GM21737 (cell line): ENCODE measurements at regions not wholly inside any gene's neighbourhood (a gene's known extent, or its start where the extent isn't known, plus 50 kb on each side); places are given as distances from the start of the nearest gene placed in this dataset.

ENCODE experiments used
- ATAC-seq: cut with Tn5 transposase; IDR thresholded peaks from one replicate; pipeline ENCODE4 v1.9.1; 2021; ENCODE audit warnings: mild to moderate bottlenecking, moderate library complexity; ENCODE audit not compliant: unreplicated experiment

GRCh38 chr2:37471104-37471503, 126.7 kb downstream of the QPCT start:
- ATAC-seq, result no peak

- ATAC-seq, result no peak
Observed at GRCh38 chr2:37471994-37472393, 127.6 kb downstream of the QPCT start.

- ATAC-seq, result no peak
Observed at GRCh38 chr2:37472959-37473358, 128.5 kb downstream of the QPCT start.

- ATAC-seq, result no peak
Observed at GRCh38 chr2:37476411-37476810, 132.0 kb downstream of the QPCT start.

- ATAC-seq, result no peak
Observed at GRCh38 chr2:37477921-37478320, 133.5 kb downstream of the QPCT start.

- no peak for ATAC-seq
Observed at GRCh38 chr2:37481244-37481643, 136.8 kb downstream of the QPCT start.

- no peak for ATAC-seq
Observed at GRCh38 chr2:37489041-37489456, 144.6 kb downstream of the QPCT start.

GRCh38 chr2:37489536-37489935, 145.1 kb downstream of the QPCT start:
- ATAC-seq, result no peak

- ATAC-seq, result no peak
Observed at GRCh38 chr2:37493425-37493824, 149.0 kb downstream of the QPCT start.

- ATAC-seq, result no peak
Observed at GRCh38 chr2:37499113-37499512, 154.7 kb downstream of the QPCT start.

- ATAC-seq, result no peak
Observed at GRCh38 chr2:37500031-37500430, 155.6 kb downstream of the QPCT start.

GRCh38 chr2:37501113-37501512, 156.7 kb downstream of the QPCT start:
- ATAC-seq, result no peak

- no peak for ATAC-seq
Observed at GRCh38 chr2:37506407-37507050, 162.1 kb downstream of the QPCT start.

- no peak for ATAC-seq
Observed at GRCh38 chr2:37507051-37507410, 162.6 kb downstream of the QPCT start.

GRCh38 chr2:37507703-37508102, 163.3 kb downstream of the QPCT start:
- ATAC-seq, result no peak

- ATAC-seq, result no peak
Observed at GRCh38 chr2:37512971-37513370, 158.5 kb downstream of the CDC42EP3 start.

GRCh38 chr2:37523814-37524362, 147.6 kb downstream of the CDC42EP3 start:
- no peak for ATAC-seq

- no peak for ATAC-seq
Observed at GRCh38 chr2:37526323-37526722, 145.1 kb downstream of the CDC42EP3 start.

GRCh38 chr2:37526856-37527255, 144.6 kb downstream of the CDC42EP3 start:
- no peak for ATAC-seq

GRCh38 chr2:37527361-37527760, 144.1 kb downstream of the CDC42EP3 start:
- no peak for ATAC-seq

GRCh38 chr2:37529830-37530415, 141.5 kb downstream of the CDC42EP3 start:
- ATAC-seq, result no peak

- ATAC-seq, result no peak
Observed at GRCh38 chr2:37532503-37532902, 138.9 kb downstream of the CDC42EP3 start.

GRCh38 chr2:37537316-37537715, 134.1 kb downstream of the CDC42EP3 start:
- no peak for ATAC-seq
